ENCODE measurements at regions not wholly inside any gene's neighbourhood (a gene's known extent, or its start where the extent isn't known, plus 50 kb on each side); places are given as distances from the start of the nearest gene placed in this dataset.

- ChIA-PET CTCF (no interaction called here), POLR2A (no interaction called here)
- no peak for DNase-seq (ENCODE audit: low read depth, low spot score)
- no peak overlapping the region for H3K4me3 ChIP-seq (ENCODE audit: low read depth, low read length)
- TF ChIP-seq CTCF (IDR thresholded peaks at IDR 0.05; ENCODE audit: insufficient read depth, low read length, missing control alignments): no peak
Observed at GRCh38 chr10:129047600-129047999, 419.4 kb upstream of the MGMT start.

GRCh38 chr10:129048513-129048912, 418.5 kb upstream of the MGMT start:
- no peak for TF ChIP-seq CTCF (IDR thresholded peaks at IDR 0.05; ENCODE audit: insufficient read depth, low read length, missing control alignments)
- DNase-seq (ENCODE audit: low read depth, low spot score): no peak
- ChIA-PET CTCF (no interaction called here), POLR2A (no interaction called here)
- H3K4me3 ChIP-seq (ENCODE audit: low read depth, low read length): no peak overlapping the region

GRCh38 chr10:129049501-129049900, 417.5 kb upstream of the MGMT start:
- no peak for DNase-seq (ENCODE audit: low read depth, low spot score)
- no peak for TF ChIP-seq CTCF (IDR thresholded peaks at IDR 0.05; ENCODE audit: insufficient read depth, low read length, missing control alignments)
- no peak overlapping the region for H3K4me3 ChIP-seq (ENCODE audit: low read depth, low read length)
- POLR2A ChIA-PET: no interaction called here
- CTCF ChIA-PET: no interaction called here

- no peak for DNase-seq (ENCODE audit: low read depth, low spot score)
- ChIA-PET POLR2A (no interaction called here), CTCF (no interaction called here)
- no peak for TF ChIP-seq CTCF (IDR thresholded peaks at IDR 0.05; ENCODE audit: insufficient read depth, low read length, missing control alignments)
- H3K4me3 ChIP-seq (ENCODE audit: low read depth, low read length): no peak overlapping the region
Observed at GRCh38 chr10:129055225-129055624, 411.8 kb upstream of the MGMT start.

GRCh38 chr10:129055986-129056385, 411.1 kb upstream of the MGMT start:
- ChIA-PET CTCF (no interaction called here), POLR2A (no interaction called here)
- no peak for TF ChIP-seq CTCF (IDR thresholded peaks at IDR 0.05; ENCODE audit: insufficient read depth, low read length, missing control alignments)
- no peak for DNase-seq (ENCODE audit: low read depth, low spot score)
- no peak overlapping the region for H3K4me3 ChIP-seq (ENCODE audit: low read depth, low read length)

- H3K4me3 ChIP-seq (ENCODE audit: low read depth, low read length): no peak overlapping the region
- CTCF ChIA-PET: no interaction called here
- POLR2A ChIA-PET: no interaction called here
- DNase-seq (ENCODE audit: low read depth, low spot score): no peak
- no peak for TF ChIP-seq CTCF (IDR thresholded peaks at IDR 0.05; ENCODE audit: insufficient read depth, low read length, missing control alignments)
Observed at GRCh38 chr10:129056734-129057689, 410.0 kb upstream of the MGMT start.
